ENCODE measurements at regions not wholly inside any gene's neighbourhood (a gene's known extent, or its start where the extent isn't known, plus 50 kb on each side); places are given as distances from the start of the nearest gene placed in this dataset.

GRCh38 chr13:47067306-47067705 is 170.5 kb upstream of the HTR2A start:
- TF ChIP-seq POLR2A (IDR thresholded peaks at IDR 0.05) (no peak), POLR2AphosphoS5 (IDR thresholded peaks at IDR 0.05; ENCODE audit: insufficient read depth in 1 of 2, low read depth in 1 of 2) (no peak)
- TF ChIP-seq, protein P1, sequence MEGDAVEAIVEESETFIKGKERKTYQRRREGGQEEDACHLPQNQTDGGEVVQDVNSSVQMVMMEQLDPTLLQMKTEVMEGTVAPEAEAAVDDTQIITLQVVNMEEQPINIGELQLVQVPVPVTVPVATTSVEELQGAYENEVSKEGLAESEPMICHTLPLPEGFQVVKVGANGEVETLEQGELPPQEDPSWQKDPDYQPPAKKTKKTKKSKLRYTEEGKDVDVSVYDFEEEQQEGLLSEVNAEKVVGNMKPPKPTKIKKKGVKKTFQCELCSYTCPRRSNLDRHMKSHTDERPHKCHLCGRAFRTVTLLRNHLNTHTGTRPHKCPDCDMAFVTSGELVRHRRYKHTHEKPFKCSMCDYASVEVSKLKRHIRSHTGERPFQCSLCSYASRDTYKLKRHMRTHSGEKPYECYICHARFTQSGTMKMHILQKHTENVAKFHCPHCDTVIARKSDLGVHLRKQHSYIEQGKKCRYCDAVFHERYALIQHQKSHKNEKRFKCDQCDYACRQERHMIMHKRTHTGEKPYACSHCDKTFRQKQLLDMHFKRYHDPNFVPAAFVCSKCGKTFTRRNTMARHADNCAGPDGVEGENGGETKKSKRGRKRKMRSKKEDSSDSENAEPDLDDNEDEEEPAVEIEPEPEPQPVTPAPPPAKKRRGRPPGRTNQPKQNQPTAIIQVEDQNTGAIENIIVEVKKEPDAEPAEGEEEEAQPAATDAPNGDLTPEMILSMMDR (IDR thresholded peaks at IDR 0.05), result no peak

All from vagina (tissue), 2 donors.